K562 (cell line): ENCODE measurements at regions not wholly inside any gene's neighbourhood (a gene's known extent, or its start where the extent isn't known, plus 50 kb on each side); places are given as distances from the start of the nearest gene placed in this dataset.

Experiments used
- ATAC-seq: fragments of 200-7000 bp; cut with Tn5 transposase; 3 replicates; pipeline ENCODE4 v1.9.1; 2020; ENCODE audit warnings: moderate library complexity
- BruUV-seq: library from RNA; stranded (reverse); fragments of 400-500 nt; replicated peaks from 2 replicates; lab custom pipeline; 2021; lab: Mats Ljungman, UMichigan
- CTCF ChIA-PET: fragments of 300-600 bp; formaldehyde crosslinking; extraction: SDS; loops from one replicate; lab custom pipeline; 2021; ENCODE audit warnings: low intra/inter-chr PET ratio; lab: Yijun Ruan, JAX
- POLR2A ChIA-PET: fragments of 300-600, 350-650 bp; sonication (Branson Sonifier 250); formaldehyde crosslinking; extraction: SDS; loops from one replicate; lab custom pipeline; 2021; ENCODE audit warnings: antibody characterized with exemption, inconsistent platforms; lab: Yijun Ruan, JAX
- DNase-seq, 4 experiments: peaks; one replicate each; pipeline versions ENCODE4 v3.0.0 to v3.0.0-alpha.2; 2011 to 2018; ENCODE audit warnings: low spot score in 3 of 4, mixed read lengths in 3 of 4; ENCODE audit errors: extremely low read depth in 1 of 4
- FAIRE-seq: peaks from 2 replicates; lab custom pipeline; 2011; peaks lifted over from hg19 to GRCh38; lab: Jason Lieb, UNC
- H2AFZ ChIP-seq: 2 replicates; pipeline ENCODE4 v1.6.0; 2011; ENCODE audit warnings: low read depth, low read length, control low read depth, inconsistent platforms
- H3K27ac ChIP-seq: fragments of 200-600 bp; 3 replicates; pipeline ENCODE4 v1.8.0; 2011; ENCODE audit warnings: low read depth, mild to moderate bottlenecking, control low read depth, inconsistent platforms, low read length, moderate library complexity, mixed read lengths; ENCODE audit errors: extremely low read depth
- H3K27me3 ChIP-seq, 2 experiments: fragments of 300-600 bp in 1 of 2; 2 replicates in 1 of 2; 3 replicates in 1 of 2; pipeline versions ENCODE4 v1.6.0 to v1.8.0; 2011; ENCODE audit warnings: inconsistent platforms in 2 of 2, low read length in 2 of 2, mild to moderate bottlenecking in 1 of 2, mixed read lengths in 1 of 2, moderate library complexity in 1 of 2; ENCODE audit not compliant: control insufficient read depth in 2 of 2, insufficient read depth in 2 of 2
- H3K36me3 ChIP-seq: fragments of 300-600 bp; 3 replicates; pipeline ENCODE4 v1.8.0; 2011; ENCODE audit warnings: mild to moderate bottlenecking, low read length, inconsistent platforms; ENCODE audit not compliant: control insufficient read depth, insufficient read depth
- H3K4me1 ChIP-seq, 2 experiments: fragments of 200-600 bp in 1 of 2; replicated peaks in 1 of 2; 2 replicates in 1 of 2; 3 replicates in 1 of 2; pipeline versions ENCODE4 v1.5.1 to v1.8.0; 2011; ENCODE audit warnings: inconsistent platforms in 2 of 2, low read length in 2 of 2, mild to moderate bottlenecking in 1 of 2, mixed read lengths in 1 of 2, moderate library complexity in 1 of 2; ENCODE audit not compliant: control insufficient read depth in 2 of 2, insufficient read depth in 2 of 2
- H3K4me2 ChIP-seq: 2 replicates; pipeline ENCODE4 v1.6.1; 2011; ENCODE audit warnings: low read length, control low read depth, inconsistent platforms, mixed read lengths; ENCODE audit not compliant: insufficient read depth
- H3K4me3 ChIP-seq: fragments of 200-600 bp; sonication (generic), shearing (Covaris generic); 2 replicates; pipeline ENCODE4 v1.5.1; 2016; ENCODE audit warnings: control low read depth, inconsistent platforms
- H3K79me2 ChIP-seq: fragments of 200-600 bp; 3 replicates; pipeline ENCODE4 v1.8.0; 2011; ENCODE audit warnings: low read length, inconsistent platforms; ENCODE audit not compliant: control insufficient read depth, insufficient read depth
- H3K9ac ChIP-seq, 2 experiments: 2 replicates each; pipeline versions ENCODE4 v1.6.0 to v1.6.1; 2011; ENCODE audit warnings: low read depth in 2 of 2, low read length in 2 of 2, control low read depth in 1 of 2, inconsistent platforms in 1 of 2, mild to moderate bottlenecking in 1 of 2, mixed read lengths in 1 of 2; ENCODE audit not compliant: insufficient read depth in 1 of 2
- H3K9me1 ChIP-seq: one replicate; pipeline ENCODE4 v1.6.0; 2011; ENCODE audit warnings: inconsistent platforms, mild to moderate bottlenecking, low read length, moderate library complexity; ENCODE audit not compliant: control insufficient read depth, insufficient read depth
- H3K9me3 ChIP-seq: replicated peaks from 2 replicates; pipeline ENCODE4 v1.5.1; 2011; ENCODE audit warnings: low read depth, low read length, inconsistent platforms; ENCODE audit not compliant: control insufficient read depth, insufficient read depth
- H4K20me1 ChIP-seq: replicated peaks from 2 replicates; pipeline ENCODE4 v1.6.1; 2011; ENCODE audit warnings: low read length, inconsistent platforms, mixed read lengths; ENCODE audit not compliant: control insufficient read depth, insufficient read depth
- E2F3 ChIP-seq: fragments of 250-450 bp; sonication (Bioruptor Pico); IDR thresholded peaks from 2 replicates; pipeline ENCODE4 v1.4.0; 2020; ENCODE audit warnings: mild to moderate bottlenecking
- KDM1A ChIP-seq, 2 experiments: fragments of 450-650 bp; IDR thresholded peaks; 2 replicates each; pipeline ENCODE4 v1.6.1; 2016; ENCODE audit warnings: mild to moderate bottlenecking in 2 of 2
- KLF6 ChIP-seq: fragments of 250-450 bp; sonication (Bioruptor Pico); IDR thresholded peaks from 2 replicates; pipeline ENCODE4 v1.4.0; 2020; ENCODE audit warnings: mild to moderate bottlenecking, moderate library complexity, borderline replicate concordance
- MED1 ChIP-seq: sonication (generic); formaldehyde crosslinking; IDR thresholded peaks from 2 replicates; pipeline ENCODE4 v1.8.1; 2023; ENCODE audit warnings: missing genetic modification reagents, borderline replicate concordance
- MXI1 ChIP-seq: IDR thresholded peaks from 2 replicates; pipeline ENCODE4 v1.6.1; 2011; ENCODE audit warnings: low read depth, mild to moderate bottlenecking, improper control_type of control experiment, low read length
- NR4A1 ChIP-seq, 2 experiments: fragments of 250-450 bp in 1 of 2; fragments of 450-650 bp in 1 of 2; sonication (Bioruptor Pico) in 1 of 2; IDR thresholded peaks; 2 replicates each; pipeline versions ENCODE4 v1.4.0 to v1.6.1; 2016 to 2020; ENCODE audit warnings: mild to moderate bottlenecking in 2 of 2, missing compliant biosample characterization in 1 of 2, missing genetic modification characterization in 1 of 2, moderate library complexity in 1 of 2
- PCBP2 ChIP-seq: fragments of 200-400 bp; formaldehyde crosslinking; IDR thresholded peaks from 2 replicates; pipeline ENCODE4 v1.6.1; 2018; ENCODE audit warnings: low read length, low read depth, mild to moderate bottlenecking, moderate library complexity; ENCODE audit not compliant: poor library complexity, severe bottlenecking
- POLR2AphosphoS2 ChIP-seq: IDR thresholded peaks from 2 replicates; pipeline ENCODE4 v1.6.1; 2012; ENCODE audit warnings: low read length, improper control_type of control experiment
- POU5F1 ChIP-seq: fragments of 150-350 bp; IDR thresholded peaks from 2 replicates; pipeline ENCODE4 v1.6.1; 2014; ENCODE audit warnings: borderline replicate concordance, low read length, low read depth, mild to moderate bottlenecking; ENCODE audit not compliant: partially characterized antibody
- RBBP5 ChIP-seq: fragments of 200-600 bp; sonication (generic); IDR thresholded peaks from 2 replicates; pipeline ENCODE4 v1.6.1; 2012; ENCODE audit warnings: borderline replicate concordance, mild to moderate bottlenecking, low read length, control low read depth, inconsistent platforms; ENCODE audit not compliant: insufficient read depth, poor library complexity, severe bottlenecking
- RBFOX2 ChIP-seq: fragments of 200-400 bp; formaldehyde crosslinking; IDR thresholded peaks from 2 replicates; pipeline ENCODE4 v1.6.1; 2017; ENCODE audit warnings: low read depth, mild to moderate bottlenecking, low read length, moderate library complexity
- RBM17 ChIP-seq: fragments of 200-400 bp; formaldehyde crosslinking; IDR thresholded peaks from 2 replicates; pipeline ENCODE4 v1.6.1; 2017; ENCODE audit warnings: low read depth, mild to moderate bottlenecking, low read length, borderline replicate concordance
- XRCC4 ChIP-seq: IDR thresholded peaks from one replicate; pipeline ENCODE4 v1.6.1; 2011; ENCODE audit not compliant: insufficient read depth, insufficient read length; ENCODE audit errors: extremely low read depth
- ZZZ3 ChIP-seq: fragments of 450-650 bp; IDR thresholded peaks from 2 replicates; pipeline ENCODE4 v1.6.1; 2016; ENCODE audit warnings: antibody characterized with exemption, mild to moderate bottlenecking, moderate library complexity
- WGBS: fragments of 100-300 bp; shearing (Covaris generic); methylation state at CpG from one replicate; pipeline ENCODE4 v1.1.6; 2016; ENCODE audit warnings: low coverage, mixed read lengths; ENCODE audit not compliant: insufficient coverage; ENCODE audit errors: missing lambda C conversion rate; 5-methylcytosine and 5-hydroxymethylcytosine counted together
- in situ Hi-C: fragments of 300-500 bp; cut with MboI; formaldehyde crosslinking; loops from 4 replicates; pipeline ENCODE4 v1.15.0; 2018; ENCODE audit warnings: inconsistent platforms, mixed read lengths
- intact Hi-C: fragments of 100-400 bp; cut with micrococcal nuclease; formaldehyde crosslinking; loops from 2 replicates; pipeline ENCODE4 v1.14.2; 2022
- TF ChIP-seq, protein P1 (sequence below): fragments of 450-650 bp; formaldehyde crosslinking; IDR thresholded peaks from 2 replicates; pipeline ENCODE4 v1.4.0; 2020; ENCODE audit warnings: mild to moderate bottlenecking
- TF ChIP-seq, protein P2 (sequence below): fragments of 200-800 bp; sonication (Bioruptor generic); IDR thresholded peaks from 2 replicates; pipeline ENCODE4 v1.6.1; 2016; ENCODE audit warnings: missing genetic modification characterization, missing compliant biosample characterization
- TF ChIP-seq, protein P3 (sequence below): sonication (generic); formaldehyde crosslinking; IDR thresholded peaks from 2 replicates; pipeline ENCODE4 v1.8.0; 2022; ENCODE audit warnings: missing genetic modification reagents, mild to moderate bottlenecking, borderline replicate concordance

DNA sequence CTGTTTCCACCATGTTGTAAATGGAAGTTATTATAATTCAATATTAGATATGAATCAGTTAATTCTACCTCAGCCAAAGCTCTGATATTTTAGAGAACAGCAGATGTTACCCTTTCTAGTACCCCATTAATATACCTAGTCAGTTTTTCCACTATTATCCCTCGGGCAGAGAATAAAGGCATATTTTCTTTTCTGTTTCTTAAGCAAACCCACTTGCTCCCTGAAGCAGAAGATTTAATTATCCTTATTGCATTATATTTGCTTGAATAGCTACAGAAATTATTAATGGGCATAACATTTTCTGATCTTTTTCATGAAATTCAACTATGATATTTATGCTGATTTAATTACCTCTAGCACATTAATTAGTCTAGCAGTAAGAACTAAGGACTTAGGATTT, 832.9 kb upstream of the FBXO33 start:
- Histone ChIP-seq H3K4me2 (no peak overlapping the region), H3K4me3 (no peak overlapping the region), H3K36me3 (no peaks in the 10 kb centered on the region), H3K9ac (no peak overlapping the region), H3K9me1 (no peaks in the 10 kb centered on the region), H3K79me2 (no peaks in the 10 kb centered on the region), H3K4me1 (no peaks in the 10 kb centered on the region), H3K27me3 (no peaks in the 10 kb centered on the region), H2AFZ (no peak overlapping the region), H3K9me3 (no peaks in the 10 kb centered on the region), H4K20me1 (no peaks in the 10 kb centered on the region), H3K27ac (no peak overlapping the region)
- DNase-seq: no peak
- TF ChIP-seq KLF6 (CRISPR knock-in tag): no peak
- TF ChIP-seq MXI1: no peak
- TF ChIP-seq POLR2AphosphoS2: no peak
- TF ChIP-seq XRCC4: no peak
- no peak for TF ChIP-seq ZZZ3
- TF ChIP-seq E2F3 (CRISPR knock-in tag): no peak
- TF ChIP-seq RBM17: no peak
- TF ChIP-seq, protein P1, sequence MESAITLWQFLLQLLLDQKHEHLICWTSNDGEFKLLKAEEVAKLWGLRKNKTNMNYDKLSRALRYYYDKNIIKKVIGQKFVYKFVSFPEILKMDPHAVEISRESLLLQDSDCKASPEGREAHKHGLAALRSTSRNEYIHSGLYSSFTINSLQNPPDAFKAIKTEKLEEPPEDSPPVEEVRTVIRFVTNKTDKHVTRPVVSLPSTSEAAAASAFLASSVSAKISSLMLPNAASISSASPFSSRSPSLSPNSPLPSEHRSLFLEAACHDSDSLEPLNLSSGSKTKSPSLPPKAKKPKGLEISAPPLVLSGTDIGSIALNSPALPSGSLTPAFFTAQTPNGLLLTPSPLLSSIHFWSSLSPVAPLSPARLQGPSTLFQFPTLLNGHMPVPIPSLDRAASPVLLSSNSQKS (CRISPR knock-in tag): no peak
- TF ChIP-seq PCBP2: no peak
- TF ChIP-seq KDM1A (IDR thresholded peaks at IDR 0.05): no peak
- TF ChIP-seq, protein P2, sequence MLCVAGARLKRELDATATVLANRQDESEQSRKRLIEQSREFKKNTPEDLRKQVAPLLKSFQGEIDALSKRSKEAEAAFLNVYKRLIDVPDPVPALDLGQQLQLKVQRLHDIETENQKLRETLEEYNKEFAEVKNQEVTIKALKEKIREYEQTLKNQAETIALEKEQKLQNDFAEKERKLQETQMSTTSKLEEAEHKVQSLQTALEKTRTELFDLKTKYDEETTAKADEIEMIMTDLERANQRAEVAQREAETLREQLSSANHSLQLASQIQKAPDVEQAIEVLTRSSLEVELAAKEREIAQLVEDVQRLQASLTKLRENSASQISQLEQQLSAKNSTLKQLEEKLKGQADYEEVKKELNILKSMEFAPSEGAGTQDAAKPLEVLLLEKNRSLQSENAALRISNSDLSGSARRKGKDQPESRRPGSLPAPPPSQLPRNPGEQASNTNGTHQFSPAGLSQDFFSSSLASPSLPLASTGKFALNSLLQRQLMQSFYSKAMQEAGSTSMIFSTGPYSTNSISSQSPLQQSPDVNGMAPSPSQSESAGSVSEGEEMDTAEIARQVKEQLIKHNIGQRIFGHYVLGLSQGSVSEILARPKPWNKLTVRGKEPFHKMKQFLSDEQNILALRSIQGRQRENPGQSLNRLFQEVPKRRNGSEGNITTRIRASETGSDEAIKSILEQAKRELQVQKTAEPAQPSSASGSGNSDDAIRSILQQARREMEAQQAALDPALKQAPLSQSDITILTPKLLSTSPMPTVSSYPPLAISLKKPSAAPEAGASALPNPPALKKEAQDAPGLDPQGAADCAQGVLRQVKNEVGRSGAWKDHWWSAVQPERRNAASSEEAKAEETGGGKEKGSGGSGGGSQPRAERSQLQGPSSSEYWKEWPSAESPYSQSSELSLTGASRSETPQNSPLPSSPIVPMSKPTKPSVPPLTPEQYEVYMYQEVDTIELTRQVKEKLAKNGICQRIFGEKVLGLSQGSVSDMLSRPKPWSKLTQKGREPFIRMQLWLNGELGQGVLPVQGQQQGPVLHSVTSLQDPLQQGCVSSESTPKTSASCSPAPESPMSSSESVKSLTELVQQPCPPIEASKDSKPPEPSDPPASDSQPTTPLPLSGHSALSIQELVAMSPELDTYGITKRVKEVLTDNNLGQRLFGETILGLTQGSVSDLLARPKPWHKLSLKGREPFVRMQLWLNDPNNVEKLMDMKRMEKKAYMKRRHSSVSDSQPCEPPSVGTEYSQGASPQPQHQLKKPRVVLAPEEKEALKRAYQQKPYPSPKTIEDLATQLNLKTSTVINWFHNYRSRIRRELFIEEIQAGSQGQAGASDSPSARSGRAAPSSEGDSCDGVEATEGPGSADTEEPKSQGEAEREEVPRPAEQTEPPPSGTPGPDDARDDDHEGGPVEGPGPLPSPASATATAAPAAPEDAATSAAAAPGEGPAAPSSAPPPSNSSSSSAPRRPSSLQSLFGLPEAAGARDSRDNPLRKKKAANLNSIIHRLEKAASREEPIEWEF (CRISPR knock-in tag): no peak
- TF ChIP-seq MED1 (CRISPR knock-in tag): no peak
- TF ChIP-seq POU5F1: no peak
- TF ChIP-seq, protein P3, sequence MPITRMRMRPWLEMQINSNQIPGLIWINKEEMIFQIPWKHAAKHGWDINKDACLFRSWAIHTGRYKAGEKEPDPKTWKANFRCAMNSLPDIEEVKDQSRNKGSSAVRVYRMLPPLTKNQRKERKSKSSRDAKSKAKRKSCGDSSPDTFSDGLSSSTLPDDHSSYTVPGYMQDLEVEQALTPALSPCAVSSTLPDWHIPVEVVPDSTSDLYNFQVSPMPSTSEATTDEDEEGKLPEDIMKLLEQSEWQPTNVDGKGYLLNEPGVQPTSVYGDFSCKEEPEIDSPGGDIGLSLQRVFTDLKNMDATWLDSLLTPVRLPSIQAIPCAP: no peak
- TF ChIP-seq RBFOX2: no peak
- TF ChIP-seq RBBP5: no peak
- no peak for TF ChIP-seq NR4A1 (CRISPR knock-in tag; IDR thresholded peaks at IDR 0.05)
- TF ChIP-seq NR4A1 (tag; IDR thresholded peaks at IDR 0.05): no peak
- no peak for ATAC-seq
- in situ Hi-C loops (no loop called here), intact Hi-C loops (no loop called here)
- WGBS: 0% methylated on average over 1 of the region's 1 CpG
- BruUV-seq: no TSS peak
- FAIRE-seq: no peak
- ChIA-PET CTCF (no interaction called here), POLR2A (no interaction called here)
